Ovary (tissue), 7 donors: ENCODE measurements at regions not wholly inside any gene's neighbourhood (a gene's known extent, or its start where the extent isn't known, plus 50 kb on each side); places are given as distances from the start of the nearest gene placed in this dataset.

Source experiments
- DNase-seq, 5 donors: peaks; one replicate each; pipeline ENCODE4 v3.0.0-alpha.2; 2019 to 2020
- H3K27ac ChIP-seq, 2 donors: fragments of 200-600 bp; one replicate each; pipeline versions ENCODE4 v1.5.1 to v1.8.0; 2019 to 2022
- H3K27me3 ChIP-seq: fragments of 200-600 bp; one replicate; pipeline ENCODE4 v1.8.0; 2022
- H3K36me3 ChIP-seq: fragments of 200-600 bp; sonication (generic); one replicate; pipeline ENCODE4 v1.5.1; 2019
- H3K4me1 ChIP-seq: one replicate; pipeline ENCODE4 v1.8.1; 2013; ENCODE audit warnings: mild to moderate bottlenecking, moderate library complexity; ENCODE audit not compliant: insufficient read depth
- H3K4me3 ChIP-seq: fragments of 200-600 bp; sonication (generic); one replicate; pipeline ENCODE4 v1.5.1; 2017
- H3K9me3 ChIP-seq, 2 donors: fragments of 200-600 bp in 1 of 2; sonication (generic) in 1 of 2; one replicate each; pipeline versions ENCODE4 v1.5.1 to v1.8.1; 2013 to 2019; ENCODE audit warnings: mild to moderate bottlenecking in 1 of 2, moderate library complexity in 1 of 2
- CTCF ChIP-seq, 3 donors: fragments of 450-650 bp in 2 of 3; fragments of 200-600 bp in 1 of 3; IDR thresholded peaks; one replicate each; pipeline versions ENCODE4 v1.5.1 to v1.8.0; 2016 to 2022; ENCODE audit warnings: antibody characterized with exemption in 3 of 3, mild to moderate bottlenecking in 1 of 3
- EP300 ChIP-seq: sonication (generic); formaldehyde crosslinking; IDR thresholded peaks from one replicate; pipeline ENCODE4 v1.6.1; 2017; ENCODE audit warnings: antibody characterized with exemption
- POLR2A ChIP-seq: fragments of 450-650 bp; IDR thresholded peaks from one replicate; pipeline ENCODE4 v1.6.1; 2017; ENCODE audit warnings: antibody characterized with exemption, mild to moderate bottlenecking, moderate library complexity
- WGBS, 3 donors: extraction: QIAGEN DNeasy Blood & Tissue Kit in 1 of 3; methylation state at CpG; one replicate each; pipeline versions ENCODE4 v1.1.5 to v1.1.7; 2013 to 2017; 5-methylcytosine and 5-hydroxymethylcytosine counted together
- intact Hi-C, 4 donors: fragments of 100-400 bp; cut with DNase I; formaldehyde crosslinking; loops; one replicate each; pipeline versions ENCODE4 v1.11.0 to v1.15.1; 2022 to 2023
- donor health status: DM: no; HTN: no; CAD: no; lungs with moderate emphysema.
- donor health status: DM: no; HTN: no; CAD: no.
- donor health status: Bipolar disorder and iron deficiency.
- donor health status: DM: no; HTN: no; CAD: no.
- donor health status: DM: yes; HTN: yes; CAD: no.

GRCh38 chr5:164007064-164007463 lies 501.6 kb downstream of the MAT2B start:
- Histone ChIP-seq H3K36me3 (no peaks in the 10 kb centered on the region), H3K27me3 (no peaks in the 10 kb centered on the region), H3K27ac (no peak overlapping the region), H3K9me3 (no peaks in the 10 kb centered on the region), H3K4me1 (no peaks in the 10 kb centered on the region), H3K4me3 (no peak overlapping the region)
- DNase-seq: no peak
- WGBS, 3 donors: 54 to 62% (median 56%) methylated on average over 2 of the region's 2 CpGs
- intact Hi-C loops: no loop called here
- TF ChIP-seq POLR2A: no peak
- TF ChIP-seq CTCF (IDR thresholded peaks at IDR 0.05): no peak
- no peak for TF ChIP-seq EP300

GRCh38 chr5:164009621-164010020 lies 504.2 kb downstream of the MAT2B start:
- Histone ChIP-seq H3K27ac (no peak overlapping the region), H3K36me3 (no peaks in the 10 kb centered on the region), H3K27me3 (no peaks in the 10 kb centered on the region), H3K4me1 (no peaks in the 10 kb centered on the region), H3K9me3 (no peaks in the 10 kb centered on the region), H3K4me3 (no peak overlapping the region)
- DNase-seq: no peak
- no peak for TF ChIP-seq POLR2A
- TF ChIP-seq EP300: no peak
- TF ChIP-seq CTCF (IDR thresholded peaks at IDR 0.05): no peak
- 77 to 85% (median 79%) methylated on average over 6 of the region's 6 CpGs for WGBS, 3 donors
- intact Hi-C loops: loop anchor here in 1 of 4 donors (10.0 kb wide), 1 partner anchor 495 kb away; no protein-coding TSS in a partner anchor

GRCh38 chr5:164010900-164011299 lies 505.5 kb downstream of the MAT2B start:
- H3K4me3 ChIP-seq: no peak overlapping the region
- no peak for DNase-seq
- H3K36me3 ChIP-seq: no peaks in the 10 kb centered on the region
- H3K27me3 ChIP-seq: no peaks in the 10 kb centered on the region
- WGBS, 3 donors: 73 to 84% (median 77%) methylated on average over 3 of the region's 3 CpGs
- intact Hi-C loops: loop anchor here in 1 of 4 donors (10.0 kb wide), 1 partner anchor 494 kb away; no protein-coding TSS in a partner anchor
- no peak overlapping the region for H3K27ac ChIP-seq
- TF ChIP-seq CTCF (IDR thresholded peaks at IDR 0.05) (no peak), POLR2A (no peak), EP300 (no peak)
- no peaks in the 10 kb centered on the region for H3K9me3 ChIP-seq
- H3K4me1 ChIP-seq: no peaks in the 10 kb centered on the region

GRCh38 chr5:164012371-164012770 lies 507.0 kb downstream of the MAT2B start:
- H3K9me3 ChIP-seq: no peaks in the 10 kb centered on the region
- DNase-seq: no peak
- no peak overlapping the region for H3K4me3 ChIP-seq
- H3K36me3 ChIP-seq: no peaks in the 10 kb centered on the region
- H3K4me1 ChIP-seq: no peaks in the 10 kb centered on the region
- no peak for TF ChIP-seq CTCF (IDR thresholded peaks at IDR 0.05)
- TF ChIP-seq POLR2A: no peak
- TF ChIP-seq EP300: no peak
- intact Hi-C loops: loop anchor here in 1 of 4 donors (10.0 kb wide), 1 partner anchor 492 kb away; no protein-coding TSS in a partner anchor
- no peaks in the 10 kb centered on the region for H3K27me3 ChIP-seq
- H3K27ac ChIP-seq: no peak overlapping the region
- WGBS, 3 donors: 25 to 41% (median 34%) methylated on average over 4 of the region's 4 CpGs
